K562 (cell line): ENCODE measurements at regions not wholly inside any gene's neighbourhood (a gene's known extent, or its start where the extent isn't known, plus 50 kb on each side); places are given as distances from the start of the nearest gene placed in this dataset.

Source experiments
- ATAC-seq: fragments of 200-7000 bp; cut with Tn5 transposase; 3 replicates; pipeline ENCODE4 v1.9.1; 2020; ENCODE audit warnings: moderate library complexity
- BruUV-seq: library from RNA; stranded (reverse); fragments of 400-500 nt; replicated peaks from 2 replicates; lab custom pipeline; 2021; lab: Mats Ljungman, UMichigan
- CTCF ChIA-PET: fragments of 300-600 bp; formaldehyde crosslinking; extraction: SDS; loops from one replicate; lab custom pipeline; 2021; ENCODE audit warnings: low intra/inter-chr PET ratio; lab: Yijun Ruan, JAX
- POLR2A ChIA-PET: fragments of 300-600, 350-650 bp; sonication (Branson Sonifier 250); formaldehyde crosslinking; extraction: SDS; loops from one replicate; lab custom pipeline; 2021; ENCODE audit warnings: antibody characterized with exemption, inconsistent platforms; lab: Yijun Ruan, JAX
- DNase-seq, 4 experiments: peaks; one replicate each; pipeline versions ENCODE4 v3.0.0 to v3.0.0-alpha.2; 2011 to 2018; ENCODE audit warnings: low spot score in 3 of 4, mixed read lengths in 3 of 4; ENCODE audit errors: extremely low read depth in 1 of 4
- FAIRE-seq: peaks from 2 replicates; lab custom pipeline; 2011; peaks lifted over from hg19 to GRCh38; lab: Jason Lieb, UNC
- H2AFZ ChIP-seq: 2 replicates; pipeline ENCODE4 v1.6.0; 2011; ENCODE audit warnings: low read depth, low read length, control low read depth, inconsistent platforms
- H3K27ac ChIP-seq: fragments of 200-600 bp; 3 replicates; pipeline ENCODE4 v1.8.0; 2011; ENCODE audit warnings: low read depth, mild to moderate bottlenecking, control low read depth, inconsistent platforms, low read length, moderate library complexity, mixed read lengths; ENCODE audit errors: extremely low read depth
- H3K27me3 ChIP-seq, 2 experiments: fragments of 300-600 bp in 1 of 2; 2 replicates in 1 of 2; 3 replicates in 1 of 2; pipeline versions ENCODE4 v1.6.0 to v1.8.0; 2011; ENCODE audit warnings: inconsistent platforms in 2 of 2, low read length in 2 of 2, mild to moderate bottlenecking in 1 of 2, mixed read lengths in 1 of 2, moderate library complexity in 1 of 2; ENCODE audit not compliant: control insufficient read depth in 2 of 2, insufficient read depth in 2 of 2
- H3K36me3 ChIP-seq: fragments of 300-600 bp; 3 replicates; pipeline ENCODE4 v1.8.0; 2011; ENCODE audit warnings: mild to moderate bottlenecking, low read length, inconsistent platforms; ENCODE audit not compliant: control insufficient read depth, insufficient read depth
- H3K4me1 ChIP-seq, 2 experiments: fragments of 200-600 bp in 1 of 2; replicated peaks in 1 of 2; 2 replicates in 1 of 2; 3 replicates in 1 of 2; pipeline versions ENCODE4 v1.5.1 to v1.8.0; 2011; ENCODE audit warnings: inconsistent platforms in 2 of 2, low read length in 2 of 2, mild to moderate bottlenecking in 1 of 2, mixed read lengths in 1 of 2, moderate library complexity in 1 of 2; ENCODE audit not compliant: control insufficient read depth in 2 of 2, insufficient read depth in 2 of 2
- H3K4me2 ChIP-seq: 2 replicates; pipeline ENCODE4 v1.6.1; 2011; ENCODE audit warnings: low read length, control low read depth, inconsistent platforms, mixed read lengths; ENCODE audit not compliant: insufficient read depth
- H3K4me3 ChIP-seq: fragments of 200-600 bp; sonication (generic), shearing (Covaris generic); 2 replicates; pipeline ENCODE4 v1.5.1; 2016; ENCODE audit warnings: control low read depth, inconsistent platforms
- H3K79me2 ChIP-seq: fragments of 200-600 bp; 3 replicates; pipeline ENCODE4 v1.8.0; 2011; ENCODE audit warnings: low read length, inconsistent platforms; ENCODE audit not compliant: control insufficient read depth, insufficient read depth
- H3K9ac ChIP-seq, 2 experiments: 2 replicates each; pipeline versions ENCODE4 v1.6.0 to v1.6.1; 2011; ENCODE audit warnings: low read depth in 2 of 2, low read length in 2 of 2, control low read depth in 1 of 2, inconsistent platforms in 1 of 2, mild to moderate bottlenecking in 1 of 2, mixed read lengths in 1 of 2; ENCODE audit not compliant: insufficient read depth in 1 of 2
- H3K9me1 ChIP-seq: one replicate; pipeline ENCODE4 v1.6.0; 2011; ENCODE audit warnings: inconsistent platforms, mild to moderate bottlenecking, low read length, moderate library complexity; ENCODE audit not compliant: control insufficient read depth, insufficient read depth
- H3K9me3 ChIP-seq: replicated peaks from 2 replicates; pipeline ENCODE4 v1.5.1; 2011; ENCODE audit warnings: low read depth, low read length, inconsistent platforms; ENCODE audit not compliant: control insufficient read depth, insufficient read depth
- H4K20me1 ChIP-seq: replicated peaks from 2 replicates; pipeline ENCODE4 v1.6.1; 2011; ENCODE audit warnings: low read length, inconsistent platforms, mixed read lengths; ENCODE audit not compliant: control insufficient read depth, insufficient read depth
- CTCF ChIP-seq, 3 experiments: IDR thresholded peaks in 2 of 3; conservative IDR thresholded peaks in 1 of 3; 2 replicates each; pipeline ENCODE4 v1.5.1; 2011 to 2012; ENCODE audit warnings: low read length in 3 of 3, mild to moderate bottlenecking in 3 of 3, control low read depth in 2 of 3, improper control_type of control experiment in 1 of 3, inconsistent platforms in 1 of 3, low read depth in 1 of 3, mixed read lengths in 1 of 3, moderate library complexity in 1 of 3; ENCODE audit not compliant: insufficient read depth in 2 of 3
- DLX4 ChIP-seq: fragments of 250-450 bp; sonication (Bioruptor Pico); IDR thresholded peaks from 2 replicates; pipeline ENCODE4 v1.6.1; 2021; ENCODE audit warnings: mild to moderate bottlenecking
- NUFIP1 ChIP-seq: fragments of 450-650 bp; IDR thresholded peaks from 2 replicates; pipeline ENCODE4 v1.6.1; 2018; ENCODE audit not compliant: partially characterized antibody
- SMARCB1 ChIP-seq: IDR thresholded peaks from 2 replicates; pipeline ENCODE4 v1.6.1; 2011; ENCODE audit warnings: improper control_type of control experiment, low read depth; ENCODE audit not compliant: insufficient read length
- THAP12 ChIP-seq: fragments of 250-450 bp; sonication (Bioruptor Pico); IDR thresholded peaks from 2 replicates; pipeline ENCODE4 v1.9.0; 2021; ENCODE audit warnings: mild to moderate bottlenecking, inconsistent platforms
- ZBTB5 ChIP-seq: fragments of 450-650 bp; IDR thresholded peaks from 2 replicates; pipeline ENCODE4 v1.6.1; 2017; ENCODE audit warnings: antibody characterized with exemption
- ZFP1 ChIP-seq: fragments of 450-650 bp; formaldehyde crosslinking; IDR thresholded peaks from 2 replicates; pipeline ENCODE4 v1.4.0; 2020; ENCODE audit warnings: mild to moderate bottlenecking, mixed read lengths
- WGBS: fragments of 100-300 bp; shearing (Covaris generic); methylation state at CpG from one replicate; pipeline ENCODE4 v1.1.6; 2016; ENCODE audit warnings: low coverage, mixed read lengths; ENCODE audit not compliant: insufficient coverage; ENCODE audit errors: missing lambda C conversion rate; 5-methylcytosine and 5-hydroxymethylcytosine counted together
- in situ Hi-C: fragments of 300-500 bp; cut with MboI; formaldehyde crosslinking; loops from 4 replicates; pipeline ENCODE4 v1.15.0; 2018; ENCODE audit warnings: inconsistent platforms, mixed read lengths
- intact Hi-C: fragments of 100-400 bp; cut with micrococcal nuclease; formaldehyde crosslinking; loops from 2 replicates; pipeline ENCODE4 v1.14.2; 2022

- no peaks in the 10 kb centered on the region for H3K36me3 ChIP-seq
- TF ChIP-seq CTCF (IDR thresholded peaks at IDR 0.05 in 2 of 3, conservative IDR thresholded peaks at IDR 0.05 in 1 of 3; ENCODE audit: insufficient read depth in 2 of 3, low read depth in 1 of 3, low read length in 3 of 3) (peak in 2 of 3 experiments; percentile 22 to 32; a peak in 2 of 6 replicates), ZFP1 (CRISPR knock-in tag) (no peak), SMARCB1 (no peak)
- no peaks in the 10 kb centered on the region for H3K79me2 ChIP-seq
- no TSS peak for BruUV-seq
- no peak overlapping the region for H3K9ac ChIP-seq
- FAIRE-seq: no peak
- H2AFZ ChIP-seq: no peak overlapping the region
- 2% methylated on average over 3 of the region's 3 CpGs for WGBS
- H3K9me1 ChIP-seq: no peaks in the 10 kb centered on the region
- ChIA-PET CTCF (no interaction called here), POLR2A (no interaction called here)
- H3K27me3 ChIP-seq: no peaks in the 10 kb centered on the region
- H4K20me1 ChIP-seq: no peaks in the 10 kb centered on the region
- DNase-seq: peak in 1 of 4 experiments; percentile 11
- H3K4me2 ChIP-seq: no peak overlapping the region
- no peak overlapping the region for H3K4me3 ChIP-seq
- no peak for ATAC-seq
- intact Hi-C loops: no loop called here
- no peak overlapping the region for H3K27ac ChIP-seq
- no peaks in the 10 kb centered on the region for H3K4me1 ChIP-seq
- no peaks in the 10 kb centered on the region for H3K9me3 ChIP-seq
- in situ Hi-C loops: no loop called here
These were observed 233.6 kb downstream of the TRIML1 start for GRCh38 chr4:188372829-188373228.

- H3K27me3 ChIP-seq: no peaks in the 10 kb centered on the region
- no peak overlapping the region for H3K4me3 ChIP-seq
- no peaks in the 10 kb centered on the region for H4K20me1 ChIP-seq
- H3K36me3 ChIP-seq: no peaks in the 10 kb centered on the region
- in situ Hi-C loops (no loop called here), intact Hi-C loops (no loop called here)
- H3K4me1 ChIP-seq: no peaks in the 10 kb centered on the region
- WGBS: 0% methylated on average over 4 of the region's 5 CpGs
- no peaks in the 10 kb centered on the region for H3K9me1 ChIP-seq
- no peaks in the 10 kb centered on the region for H3K9me3 ChIP-seq
- CTCF ChIA-PET: no interaction called here
- FAIRE-seq (no peak), ATAC-seq (no peak), DNase-seq (no peak)
- no peak overlapping the region for H2AFZ ChIP-seq
- no peak overlapping the region for H3K9ac ChIP-seq
- TF ChIP-seq DLX4 (CRISPR knock-in tag): no peak
- TF ChIP-seq THAP12 (CRISPR knock-in tag): no peak
- TF ChIP-seq ZBTB5: no peak
- TF ChIP-seq NUFIP1: no peak
- POLR2A ChIA-PET: no interaction called here
- BruUV-seq: no TSS peak
- H3K79me2 ChIP-seq: no peaks in the 10 kb centered on the region
- H3K4me2 ChIP-seq: no peak overlapping the region
- no peak overlapping the region for H3K27ac ChIP-seq
These were observed 235.6 kb downstream of the TRIML1 start for GRCh38 chr4:188374871-188375270.
